ENCODE measurements at regions not wholly inside any gene's neighbourhood (a gene's known extent, or its start where the extent isn't known, plus 50 kb on each side); places are given as distances from the start of the nearest gene placed in this dataset.

DNA sequence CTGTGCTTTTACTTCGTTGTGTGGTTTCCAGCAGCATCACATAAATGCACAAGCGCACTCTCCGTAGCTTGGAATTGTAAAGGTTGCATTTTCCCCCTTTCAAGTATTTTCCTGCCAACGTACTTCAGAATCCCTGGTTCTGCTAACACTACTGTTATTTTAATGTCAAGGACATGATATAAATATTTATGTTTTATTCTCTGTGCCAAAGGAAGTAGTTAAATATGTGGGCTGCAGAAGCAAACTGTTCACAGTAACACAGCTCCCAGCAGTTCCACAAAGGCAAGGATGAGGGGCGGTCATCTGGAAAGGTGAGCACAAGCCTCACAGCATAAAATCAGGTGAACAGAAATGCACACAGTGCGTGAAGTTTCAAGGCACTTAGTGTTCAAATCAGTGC lies 85.3 kb upstream of the PDE10A start:
- TF ChIP-seq, protein P1, sequence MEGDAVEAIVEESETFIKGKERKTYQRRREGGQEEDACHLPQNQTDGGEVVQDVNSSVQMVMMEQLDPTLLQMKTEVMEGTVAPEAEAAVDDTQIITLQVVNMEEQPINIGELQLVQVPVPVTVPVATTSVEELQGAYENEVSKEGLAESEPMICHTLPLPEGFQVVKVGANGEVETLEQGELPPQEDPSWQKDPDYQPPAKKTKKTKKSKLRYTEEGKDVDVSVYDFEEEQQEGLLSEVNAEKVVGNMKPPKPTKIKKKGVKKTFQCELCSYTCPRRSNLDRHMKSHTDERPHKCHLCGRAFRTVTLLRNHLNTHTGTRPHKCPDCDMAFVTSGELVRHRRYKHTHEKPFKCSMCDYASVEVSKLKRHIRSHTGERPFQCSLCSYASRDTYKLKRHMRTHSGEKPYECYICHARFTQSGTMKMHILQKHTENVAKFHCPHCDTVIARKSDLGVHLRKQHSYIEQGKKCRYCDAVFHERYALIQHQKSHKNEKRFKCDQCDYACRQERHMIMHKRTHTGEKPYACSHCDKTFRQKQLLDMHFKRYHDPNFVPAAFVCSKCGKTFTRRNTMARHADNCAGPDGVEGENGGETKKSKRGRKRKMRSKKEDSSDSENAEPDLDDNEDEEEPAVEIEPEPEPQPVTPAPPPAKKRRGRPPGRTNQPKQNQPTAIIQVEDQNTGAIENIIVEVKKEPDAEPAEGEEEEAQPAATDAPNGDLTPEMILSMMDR (conservative IDR thresholded peaks at IDR 0.05; ENCODE audit: low read depth, low read length), result no peak
- no peak for TF ChIP-seq EZH2 (IDR thresholded peaks at IDR 0.05; ENCODE audit: low read length, unreplicated experiment)
